ENCODE measurements at regions not wholly inside any gene's neighbourhood (a gene's known extent, or its start where the extent isn't known, plus 50 kb on each side); places are given as distances from the start of the nearest gene placed in this dataset.

GRCh38 chr4:176874721-176875445 is 82.2 kb upstream of the VEGFC start:
- Histone ChIP-seq H3K36me3 (ENCODE audit: control insufficient read depth in 2 of 2, insufficient read depth in 2 of 2, low read length in 1 of 2) (no peaks in the 10 kb centered on the region), H3K4me1 (ENCODE audit: control insufficient read depth in 2 of 2, insufficient read depth in 2 of 2, low read length in 2 of 2) (no peaks in the 10 kb centered on the region), H3K9me3 (ENCODE audit: control insufficient read depth in 2 of 2, insufficient read depth in 1 of 2, low read length in 1 of 2) (no peaks in the 10 kb centered on the region), H3K27me3 (ENCODE audit: control insufficient read depth in 2 of 2, insufficient read depth in 1 of 2, low read length in 1 of 2) (no peaks in the 10 kb centered on the region), H3K4me3 (ENCODE audit: low read length in 2 of 2) (no peak overlapping the region), H3K27ac (ENCODE audit: low read depth in 1 of 2, low read length in 1 of 2) (no peak overlapping the region)
- 95% methylated on average over 10 of the region's 10 CpGs for whole genome bisulfite sequencing
- no peak for DNase-seq (ENCODE audit: low read depth in 6 of 9, low spot score in 9 of 9)

- Histone ChIP-seq H3K27me3 (ENCODE audit: control insufficient read depth in 2 of 2, insufficient read depth in 1 of 2, low read length in 1 of 2) (no peaks in the 10 kb centered on the region), H3K4me1 (ENCODE audit: control insufficient read depth in 2 of 2, insufficient read depth in 2 of 2, low read length in 2 of 2) (no peaks in the 10 kb centered on the region), H3K27ac (ENCODE audit: low read depth in 1 of 2, low read length in 1 of 2) (no peak overlapping the region), H3K36me3 (ENCODE audit: control insufficient read depth in 2 of 2, insufficient read depth in 2 of 2, low read length in 1 of 2) (no peaks in the 10 kb centered on the region), H3K9me3 (ENCODE audit: control insufficient read depth in 2 of 2, insufficient read depth in 1 of 2, low read length in 1 of 2) (no peaks in the 10 kb centered on the region), H3K4me3 (ENCODE audit: low read length in 2 of 2) (no peak overlapping the region)
- no peak for DNase-seq (ENCODE audit: low read depth in 6 of 9, low spot score in 9 of 9)
- 73% methylated on average over 2 of the region's 2 CpGs for WGBS
Observed at GRCh38 chr4:176875446-176875930, 82.8 kb upstream of the VEGFC start.

DNA sequence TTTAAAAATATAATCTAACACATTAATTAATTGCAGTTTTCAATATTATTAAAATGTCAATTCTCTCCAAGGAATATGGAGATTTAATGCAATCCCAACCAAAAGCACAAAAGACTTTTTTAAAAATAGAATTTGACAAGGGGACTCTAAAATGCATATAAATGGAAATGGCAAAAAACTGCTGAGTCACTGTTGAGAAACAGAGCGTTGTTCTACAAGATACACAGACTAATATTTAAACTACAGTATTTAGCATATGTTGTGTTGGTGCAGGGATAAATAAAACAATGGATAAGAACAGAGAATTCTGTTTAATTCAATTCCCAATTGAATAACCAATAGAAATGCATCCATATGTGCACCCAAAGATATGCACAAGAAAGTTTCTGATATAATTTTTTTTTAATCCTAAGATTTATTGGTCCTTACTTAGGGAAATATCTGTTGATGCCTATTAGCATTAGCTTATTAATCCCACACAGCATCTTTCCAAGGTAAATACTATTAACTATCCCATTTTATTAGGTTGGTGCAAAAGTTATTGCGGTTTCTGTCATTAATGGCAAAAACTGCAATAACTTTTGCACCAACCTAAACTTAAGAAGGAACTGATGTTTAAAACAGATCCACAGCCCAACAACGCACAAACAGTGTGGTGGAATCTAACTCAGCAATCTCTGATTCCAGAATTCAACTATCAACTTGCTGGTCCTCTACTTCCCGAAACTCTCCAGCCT is 86.8 kb upstream of the VEGFC start:
- H3K4me1 ChIP-seq (ENCODE audit: control insufficient read depth in 2 of 2, insufficient read depth in 2 of 2, low read length in 2 of 2), result no peaks in the 10 kb centered on the region
- no peaks in the 10 kb centered on the region for H3K36me3 ChIP-seq (ENCODE audit: control insufficient read depth in 2 of 2, insufficient read depth in 2 of 2, low read length in 1 of 2)
- H3K4me3 ChIP-seq (ENCODE audit: low read length in 2 of 2), result no peak overlapping the region
- no peaks in the 10 kb centered on the region for H3K27me3 ChIP-seq (ENCODE audit: control insufficient read depth in 2 of 2, insufficient read depth in 1 of 2, low read length in 1 of 2)
- H3K9me3 ChIP-seq (ENCODE audit: control insufficient read depth in 2 of 2, insufficient read depth in 1 of 2, low read length in 1 of 2), result no peaks in the 10 kb centered on the region
- H3K27ac ChIP-seq (ENCODE audit: low read depth in 1 of 2, low read length in 1 of 2), result no peak overlapping the region
- DNase-seq (ENCODE audit: low read depth in 6 of 9, low spot score in 9 of 9), result no peak
- WGBS, result 78% methylated on average over 4 of the region's 4 CpGs

GRCh38 chr4:176882206-176882605 is 89.5 kb upstream of the VEGFC start:
- 86% methylated on average over 2 of the region's 2 CpGs for WGBS
- H3K27ac ChIP-seq (ENCODE audit: low read depth in 1 of 2, low read length in 1 of 2), result no peak overlapping the region
- no peak for DNase-seq (ENCODE audit: low read depth in 6 of 9, low spot score in 9 of 9)
- no peaks in the 10 kb centered on the region for H3K27me3 ChIP-seq (ENCODE audit: control insufficient read depth in 2 of 2, insufficient read depth in 1 of 2, low read length in 1 of 2)
- H3K4me1 ChIP-seq (ENCODE audit: control insufficient read depth in 2 of 2, insufficient read depth in 2 of 2, low read length in 2 of 2), result no peaks in the 10 kb centered on the region
- no peaks in the 10 kb centered on the region for H3K36me3 ChIP-seq (ENCODE audit: control insufficient read depth in 2 of 2, insufficient read depth in 2 of 2, low read length in 1 of 2)
- no peaks in the 10 kb centered on the region for H3K9me3 ChIP-seq (ENCODE audit: control insufficient read depth in 2 of 2, insufficient read depth in 1 of 2, low read length in 1 of 2)
- H3K4me3 ChIP-seq (ENCODE audit: low read length in 2 of 2), result no peak overlapping the region

GRCh38 chr4:176883108-176883550 is 90.4 kb upstream of the VEGFC start:
- WGBS, result 90% methylated on average over 7 of the region's 7 CpGs
- no peak for DNase-seq (ENCODE audit: low read depth in 6 of 9, low spot score in 9 of 9)
- H3K27ac ChIP-seq (ENCODE audit: low read depth in 1 of 2, low read length in 1 of 2), result no peak overlapping the region

DNA sequence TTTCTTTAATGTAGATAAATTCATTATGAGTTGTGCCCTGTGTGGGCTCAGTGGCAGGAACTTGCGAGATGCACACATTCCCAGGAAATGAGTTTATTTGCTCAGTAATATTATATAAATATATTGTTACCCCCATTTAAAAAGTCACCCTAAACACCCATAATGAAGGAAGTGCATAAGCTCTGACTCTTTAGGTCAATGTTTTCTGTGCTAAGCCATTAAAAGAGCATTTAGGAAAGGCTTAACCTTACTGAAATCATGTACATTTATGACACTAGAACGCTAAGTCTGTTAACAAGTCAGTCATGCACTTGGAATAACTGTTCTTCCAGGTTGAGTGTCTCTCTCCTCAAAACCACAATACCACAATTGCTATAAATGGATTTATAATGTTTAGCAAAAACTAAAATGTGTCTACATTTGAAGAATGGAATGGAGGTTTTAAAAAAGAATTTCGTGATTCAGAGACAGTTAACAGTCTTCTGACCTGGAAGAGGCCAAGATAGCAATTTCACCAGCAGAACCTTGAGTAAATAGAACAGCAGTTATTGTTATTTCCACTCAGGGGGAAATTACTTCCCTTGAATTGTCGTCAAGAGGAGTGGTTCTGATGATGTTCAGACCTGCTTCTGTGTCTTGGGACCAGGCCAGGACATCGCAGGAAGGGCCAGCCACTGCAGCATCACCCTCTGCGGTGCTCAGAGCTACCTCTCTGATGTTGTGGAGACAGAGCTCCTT is 91.1 kb upstream of the VEGFC start:
- no peak overlapping the region for H3K4me3 ChIP-seq (ENCODE audit: low read length in 2 of 2)
- DNase-seq (ENCODE audit: low read depth in 6 of 9, low spot score in 9 of 9), result no peak
- H3K4me1 ChIP-seq (ENCODE audit: control insufficient read depth in 2 of 2, insufficient read depth in 2 of 2, low read length in 2 of 2), result no peaks in the 10 kb centered on the region
- no peaks in the 10 kb centered on the region for H3K27me3 ChIP-seq (ENCODE audit: control insufficient read depth in 2 of 2, insufficient read depth in 1 of 2, low read length in 1 of 2)
- no peaks in the 10 kb centered on the region for H3K9me3 ChIP-seq (ENCODE audit: control insufficient read depth in 2 of 2, insufficient read depth in 1 of 2, low read length in 1 of 2)
- no peaks in the 10 kb centered on the region for H3K36me3 ChIP-seq (ENCODE audit: control insufficient read depth in 2 of 2, insufficient read depth in 2 of 2, low read length in 1 of 2)
- 46% methylated on average over 6 of the region's 6 CpGs for WGBS
- no peak overlapping the region for H3K27ac ChIP-seq (ENCODE audit: low read depth in 1 of 2, low read length in 1 of 2)

More at GRCh38 chr4:176883108-176883550, 90.4 kb upstream of the VEGFC start:
- Histone ChIP-seq H3K4me1 (ENCODE audit: control insufficient read depth in 2 of 2, insufficient read depth in 2 of 2, low read length in 2 of 2) (no peaks in the 10 kb centered on the region), H3K27me3 (ENCODE audit: control insufficient read depth in 2 of 2, insufficient read depth in 1 of 2, low read length in 1 of 2) (no peaks in the 10 kb centered on the region), H3K4me3 (ENCODE audit: low read length in 2 of 2) (no peak overlapping the region), H3K9me3 (ENCODE audit: control insufficient read depth in 2 of 2, insufficient read depth in 1 of 2, low read length in 1 of 2) (no peaks in the 10 kb centered on the region), H3K36me3 (ENCODE audit: control insufficient read depth in 2 of 2, insufficient read depth in 2 of 2, low read length in 1 of 2) (no peaks in the 10 kb centered on the region)

DNA sequence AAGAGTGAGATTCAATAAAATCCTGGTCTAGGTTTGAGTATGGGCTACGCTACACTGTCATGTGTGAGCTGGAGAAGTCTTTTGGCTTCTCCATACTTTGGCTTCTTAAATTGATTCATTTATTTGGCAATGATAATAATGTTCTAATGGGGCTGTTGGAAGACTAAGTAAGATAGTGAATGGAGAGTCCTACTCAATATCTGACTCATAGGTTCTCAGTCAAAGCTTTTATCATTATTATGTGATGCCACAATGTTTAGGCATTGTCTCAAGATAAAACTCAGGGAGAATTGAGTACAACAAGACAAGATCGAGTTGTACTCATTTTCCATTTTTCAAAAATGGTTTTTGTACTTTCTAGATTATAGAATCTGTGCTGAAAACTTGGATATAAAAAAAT is 92.5 kb upstream of the VEGFC start:
- Histone ChIP-seq H3K27me3 (ENCODE audit: control insufficient read depth in 2 of 2, insufficient read depth in 1 of 2, low read length in 1 of 2) (no peaks in the 10 kb centered on the region), H3K9me3 (ENCODE audit: control insufficient read depth in 2 of 2, insufficient read depth in 1 of 2, low read length in 1 of 2) (no peaks in the 10 kb centered on the region), H3K27ac (ENCODE audit: low read depth in 1 of 2, low read length in 1 of 2) (no peak overlapping the region), H3K4me3 (ENCODE audit: low read length in 2 of 2) (no peak overlapping the region), H3K36me3 (ENCODE audit: control insufficient read depth in 2 of 2, insufficient read depth in 2 of 2, low read length in 1 of 2) (no peaks in the 10 kb centered on the region), H3K4me1 (ENCODE audit: control insufficient read depth in 2 of 2, insufficient read depth in 2 of 2, low read length in 2 of 2) (no peaks in the 10 kb centered on the region)
- DNase-seq (ENCODE audit: low read depth in 6 of 9, low spot score in 9 of 9), result no peak
- 92% methylated on average over 2 of the region's 2 CpGs for WGBS

GRCh38 chr4:176886135-176886534 is 93.4 kb upstream of the VEGFC start:
- no peaks in the 10 kb centered on the region for H3K4me1 ChIP-seq (ENCODE audit: control insufficient read depth in 2 of 2, insufficient read depth in 2 of 2, low read length in 2 of 2)
- H3K36me3 ChIP-seq (ENCODE audit: control insufficient read depth in 2 of 2, insufficient read depth in 2 of 2, low read length in 1 of 2), result no peaks in the 10 kb centered on the region
- H3K27ac ChIP-seq (ENCODE audit: low read depth in 1 of 2, low read length in 1 of 2), result no peak overlapping the region
- WGBS, result 93% methylated on average over 3 of the region's 3 CpGs
- H3K27me3 ChIP-seq (ENCODE audit: control insufficient read depth in 2 of 2, insufficient read depth in 1 of 2, low read length in 1 of 2), result no peaks in the 10 kb centered on the region
- no peak for DNase-seq (ENCODE audit: low read depth in 6 of 9, low spot score in 9 of 9)
- H3K4me3 ChIP-seq (ENCODE audit: low read length in 2 of 2), result no peak overlapping the region
- no peaks in the 10 kb centered on the region for H3K9me3 ChIP-seq (ENCODE audit: control insufficient read depth in 2 of 2, insufficient read depth in 1 of 2, low read length in 1 of 2)

DNA sequence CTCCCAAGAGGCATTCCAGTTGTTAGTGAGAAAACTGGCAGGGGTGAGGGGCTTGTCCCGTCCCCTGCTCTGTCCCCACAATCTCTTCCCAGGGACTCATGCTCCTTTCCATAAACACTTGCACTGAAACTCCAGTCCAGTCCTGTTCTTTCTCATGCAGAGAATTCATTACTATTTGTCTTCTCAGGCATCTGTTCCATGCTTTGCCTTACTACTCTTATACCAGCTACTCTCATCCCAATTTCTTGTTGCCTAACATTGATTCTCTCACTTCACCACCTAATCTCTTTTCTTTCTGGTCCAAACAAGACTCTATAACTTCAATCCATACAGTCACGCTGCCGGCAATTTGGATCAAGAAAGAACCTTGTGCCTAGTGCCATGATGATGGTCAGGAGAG is 97.1 kb upstream of the VEGFC start:
- no peaks in the 10 kb centered on the region for H3K27me3 ChIP-seq (ENCODE audit: control insufficient read depth in 2 of 2, insufficient read depth in 1 of 2, low read length in 1 of 2)
- no peak overlapping the region for H3K4me3 ChIP-seq (ENCODE audit: low read length in 2 of 2)
- 95% methylated on average over 3 of the region's 3 CpGs for WGBS
- H3K36me3 ChIP-seq (ENCODE audit: control insufficient read depth in 2 of 2, insufficient read depth in 2 of 2, low read length in 1 of 2), result no peaks in the 10 kb centered on the region
- H3K27ac ChIP-seq (ENCODE audit: low read depth in 1 of 2, low read length in 1 of 2), result no peak overlapping the region
- no peaks in the 10 kb centered on the region for H3K9me3 ChIP-seq (ENCODE audit: control insufficient read depth in 2 of 2, insufficient read depth in 1 of 2, low read length in 1 of 2)
- DNase-seq (ENCODE audit: low read depth in 6 of 9, low spot score in 9 of 9), result no peak
- no peaks in the 10 kb centered on the region for H3K4me1 ChIP-seq (ENCODE audit: control insufficient read depth in 2 of 2, insufficient read depth in 2 of 2, low read length in 2 of 2)
